ENCODE measurements at regions not wholly inside any gene's neighbourhood (a gene's known extent, or its start where the extent isn't known, plus 50 kb on each side); places are given as distances from the start of the nearest gene placed in this dataset.

DNA sequence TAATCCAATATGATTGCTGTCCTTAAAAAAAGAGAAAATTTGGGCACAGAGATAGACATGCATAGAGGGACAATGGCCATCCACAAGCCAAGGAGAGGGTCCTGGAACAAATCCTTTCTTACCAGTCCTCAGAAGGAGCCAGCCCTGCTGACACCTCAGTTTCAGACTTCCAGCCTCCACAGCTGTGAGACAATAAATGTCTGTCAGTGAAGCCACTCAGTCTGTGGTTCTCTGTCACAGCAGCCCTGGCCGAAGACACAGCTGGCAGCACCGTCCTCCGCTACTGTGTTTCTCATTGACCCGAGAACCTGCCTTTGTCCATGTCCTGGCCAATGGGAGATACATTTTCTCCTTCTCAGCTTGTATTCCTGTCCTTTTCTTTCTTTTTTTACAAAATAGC lies 207.9 kb downstream of the TM9SF2 start:
- TF ChIP-seq, protein P1, sequence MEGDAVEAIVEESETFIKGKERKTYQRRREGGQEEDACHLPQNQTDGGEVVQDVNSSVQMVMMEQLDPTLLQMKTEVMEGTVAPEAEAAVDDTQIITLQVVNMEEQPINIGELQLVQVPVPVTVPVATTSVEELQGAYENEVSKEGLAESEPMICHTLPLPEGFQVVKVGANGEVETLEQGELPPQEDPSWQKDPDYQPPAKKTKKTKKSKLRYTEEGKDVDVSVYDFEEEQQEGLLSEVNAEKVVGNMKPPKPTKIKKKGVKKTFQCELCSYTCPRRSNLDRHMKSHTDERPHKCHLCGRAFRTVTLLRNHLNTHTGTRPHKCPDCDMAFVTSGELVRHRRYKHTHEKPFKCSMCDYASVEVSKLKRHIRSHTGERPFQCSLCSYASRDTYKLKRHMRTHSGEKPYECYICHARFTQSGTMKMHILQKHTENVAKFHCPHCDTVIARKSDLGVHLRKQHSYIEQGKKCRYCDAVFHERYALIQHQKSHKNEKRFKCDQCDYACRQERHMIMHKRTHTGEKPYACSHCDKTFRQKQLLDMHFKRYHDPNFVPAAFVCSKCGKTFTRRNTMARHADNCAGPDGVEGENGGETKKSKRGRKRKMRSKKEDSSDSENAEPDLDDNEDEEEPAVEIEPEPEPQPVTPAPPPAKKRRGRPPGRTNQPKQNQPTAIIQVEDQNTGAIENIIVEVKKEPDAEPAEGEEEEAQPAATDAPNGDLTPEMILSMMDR (IDR thresholded peaks at IDR 0.05) = no peak
- Mint-ChIP-seq H3K4me3 (no peak overlapping the region), H3K9me3 (peaks cover 7% of the 10 kb centered on the region), H3K36me3 (ENCODE audit: low read depth) (no peaks in the 10 kb centered on the region), H3K27me3 (ENCODE audit: low read depth, poor library complexity) (no peaks in the 10 kb centered on the region), H3K27ac (no peak overlapping the region), H3K4me1 (peaks cover 14% of the 10 kb centered on the region)
- DNase-seq = no peak

GRCh38 chr13:99704390-99704789 lies 203.1 kb downstream of the TM9SF2 start:
- H3K27me3 Mint-ChIP-seq (ENCODE audit: low read depth, poor library complexity) = no peaks in the 10 kb centered on the region
- no peaks in the 10 kb centered on the region for H3K36me3 Mint-ChIP-seq (ENCODE audit: low read depth)
- TF ChIP-seq, protein P1 (IDR thresholded peaks at IDR 0.05) = no peak
- peaks cover 19% of the 10 kb centered on the region for H3K4me1 Mint-ChIP-seq
- DNase-seq = no peak
- H3K4me3 Mint-ChIP-seq = no peak overlapping the region
- H3K27ac Mint-ChIP-seq = no peak overlapping the region
- H3K9me3 Mint-ChIP-seq = peaks cover 4% of the 10 kb centered on the region

DNA sequence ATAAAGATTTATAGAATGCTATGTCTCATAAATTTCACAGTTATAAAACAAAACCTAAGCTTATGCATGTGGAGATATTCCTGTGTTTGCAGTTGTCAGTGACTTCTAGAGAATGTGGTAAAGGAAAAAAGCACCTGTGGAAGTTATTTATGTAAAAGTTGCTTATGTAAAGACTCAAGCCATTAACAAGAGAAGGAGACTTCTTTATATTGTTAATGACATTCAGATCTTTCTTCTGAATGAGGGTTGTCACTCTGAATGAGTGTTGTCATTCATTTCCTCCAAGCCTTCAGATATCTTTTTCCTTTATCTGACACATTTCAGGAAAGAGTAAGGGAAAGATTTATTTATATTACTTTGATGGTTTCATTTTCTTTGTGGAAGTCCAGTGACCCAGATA lies 202.6 kb downstream of the TM9SF2 start:
- H3K9me3 Mint-ChIP-seq = no peaks in the 10 kb centered on the region
- DNase-seq = no peak
- TF ChIP-seq, protein P1 (IDR thresholded peaks at IDR 0.05) = no peak
- peaks cover 16% of the 10 kb centered on the region for H3K4me1 Mint-ChIP-seq
- no peak overlapping the region for H3K4me3 Mint-ChIP-seq
- no peaks in the 10 kb centered on the region for H3K36me3 Mint-ChIP-seq (ENCODE audit: low read depth)
- no peaks in the 10 kb centered on the region for H3K27me3 Mint-ChIP-seq (ENCODE audit: low read depth, poor library complexity)
- no peak overlapping the region for H3K27ac Mint-ChIP-seq

- Mint-ChIP-seq H3K9me3 (no peaks in the 10 kb centered on the region), H3K27me3 (ENCODE audit: low read depth, poor library complexity) (no peaks in the 10 kb centered on the region), H3K4me1 (peaks cover 16% of the 10 kb centered on the region), H3K4me3 (no peak overlapping the region), H3K27ac (no peak overlapping the region), H3K36me3 (ENCODE audit: low read depth) (no peaks in the 10 kb centered on the region)
- TF ChIP-seq, protein P1 (IDR thresholded peaks at IDR 0.05) = no peak
- DNase-seq = no peak
Measured at GRCh38 chr13:99702687-99703319, 201.5 kb downstream of the TM9SF2 start.

DNA sequence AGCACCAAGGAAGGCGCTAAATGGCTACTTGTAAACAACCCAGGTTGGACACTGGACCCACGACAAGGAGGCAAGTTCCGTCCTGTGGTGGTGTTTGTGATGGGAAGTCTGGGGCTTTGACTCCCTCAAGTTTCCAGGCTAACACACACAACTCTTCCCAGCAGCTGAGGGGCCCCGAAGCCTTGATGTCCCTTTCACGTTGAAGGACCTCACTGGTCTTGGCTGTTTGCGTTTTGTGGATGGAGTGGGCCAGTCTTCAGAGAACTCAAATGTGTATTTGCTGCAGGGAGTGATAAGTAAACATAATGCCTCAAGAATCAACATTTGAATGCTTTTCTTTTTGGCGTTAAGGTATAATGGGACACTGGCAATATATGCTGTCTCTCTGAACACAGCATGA lies 199.2 kb downstream of the TM9SF2 start:
- H3K9me3 Mint-ChIP-seq = no peaks in the 10 kb centered on the region
- no peak overlapping the region for H3K4me3 Mint-ChIP-seq
- DNase-seq = no peak
- H3K4me1 Mint-ChIP-seq = peaks cover 16% of the 10 kb centered on the region
- H3K27me3 Mint-ChIP-seq (ENCODE audit: low read depth, poor library complexity) = no peaks in the 10 kb centered on the region
- H3K36me3 Mint-ChIP-seq (ENCODE audit: low read depth) = no peaks in the 10 kb centered on the region
- TF ChIP-seq, protein P1 (IDR thresholded peaks at IDR 0.05) = no peak
- H3K27ac Mint-ChIP-seq = no peak overlapping the region

DNA sequence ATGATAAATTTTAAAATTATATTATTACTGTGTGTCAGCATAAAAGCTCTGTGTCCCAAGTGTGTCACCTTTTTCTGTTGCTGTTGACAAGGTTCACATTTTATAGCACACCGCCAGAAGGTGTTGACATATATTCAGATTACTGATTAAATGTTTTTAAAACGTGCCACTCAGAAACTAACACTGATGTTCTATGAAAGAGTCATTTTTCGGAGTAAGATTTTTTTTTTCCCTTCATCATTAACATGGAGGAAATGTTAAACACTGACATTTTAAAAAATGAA lies 197.5 kb downstream of the TM9SF2 start:
- Mint-ChIP-seq H3K4me1 (peaks cover 26% of the 10 kb centered on the region), H3K36me3 (ENCODE audit: low read depth) (no peaks in the 10 kb centered on the region)
- DNase-seq = no peak

More for the DNA sequence above, 197.5 kb downstream of the TM9SF2 start:
- TF ChIP-seq, protein P1 (IDR thresholded peaks at IDR 0.05) = no peak
- H3K9me3 Mint-ChIP-seq = no peaks in the 10 kb centered on the region
- H3K27ac Mint-ChIP-seq = no peak overlapping the region
- no peak overlapping the region for H3K4me3 Mint-ChIP-seq
- H3K27me3 Mint-ChIP-seq (ENCODE audit: low read depth, poor library complexity) = no peaks in the 10 kb centered on the region
